ENCODE measurements at regions not wholly inside any gene's neighbourhood (a gene's known extent, or its start where the extent isn't known, plus 50 kb on each side); places are given as distances from the start of the nearest gene placed in this dataset.

- DNase-seq = no peak
These were observed 183.9 kb upstream of the ETAA1 start for GRCh38 chr2:67213270-67213670.

GRCh38 chr2:67213677-67214402 lies 183.3 kb upstream of the ETAA1 start:
- DNase-seq = no peak

- DNase-seq = no peak
These were observed 182.4 kb upstream of the ETAA1 start for GRCh38 chr2:67214585-67215185.

- DNase-seq = no peak
These were observed 181.7 kb upstream of the ETAA1 start for GRCh38 chr2:67215214-67216055.

GRCh38 chr2:67216103-67216502 lies 181.0 kb upstream of the ETAA1 start:
- no peak for DNase-seq

GRCh38 chr2:67216881-67217280 lies 180.3 kb upstream of the ETAA1 start:
- DNase-seq = no peak

GRCh38 chr2:67217398-67217797 lies 179.7 kb upstream of the ETAA1 start:
- no peak for DNase-seq

- no peak for DNase-seq
These were observed 179.1 kb upstream of the ETAA1 start for GRCh38 chr2:67218056-67218455.

GRCh38 chr2:67219651-67220050 lies 177.5 kb upstream of the ETAA1 start:
- DNase-seq = no peak

GRCh38 chr2:67221266-67221665 lies 175.9 kb upstream of the ETAA1 start:
- DNase-seq = no peak

GRCh38 chr2:67225287-67225973 lies 171.7 kb upstream of the ETAA1 start:
- no peak for DNase-seq

- DNase-seq = no peak
These were observed 167.4 kb upstream of the ETAA1 start for GRCh38 chr2:67229706-67230105.

- DNase-seq = no peak
These were observed 164.2 kb upstream of the ETAA1 start for GRCh38 chr2:67232936-67233335.

GRCh38 chr2:67234440-67234839 lies 162.7 kb upstream of the ETAA1 start:
- no peak for DNase-seq

GRCh38 chr2:67237288-67237687 lies 159.8 kb upstream of the ETAA1 start:
- no peak for DNase-seq

GRCh38 chr2:67240507-67240906 lies 156.6 kb upstream of the ETAA1 start:
- DNase-seq = no peak

GRCh38 chr2:67241453-67241852 lies 155.7 kb upstream of the ETAA1 start:
- no peak for DNase-seq

- no peak for DNase-seq
These were observed 154.7 kb upstream of the ETAA1 start for GRCh38 chr2:67242456-67242855.

- no peak for DNase-seq
These were observed 153.2 kb upstream of the ETAA1 start for GRCh38 chr2:67243919-67244318.

GRCh38 chr2:67246791-67247190 lies 150.3 kb upstream of the ETAA1 start:
- no peak for DNase-seq

- DNase-seq = no peak
These were observed 145.4 kb upstream of the ETAA1 start for GRCh38 chr2:67251741-67252140.

- DNase-seq = no peak
These were observed 141.1 kb upstream of the ETAA1 start for GRCh38 chr2:67255933-67256615.

- no peak for DNase-seq
These were observed 140.2 kb upstream of the ETAA1 start for GRCh38 chr2:67256892-67257291.

Data from activated CD4-positive, alpha-beta T cell treated with anti-CD3 and anti-CD28 coated beads, Interleukin-2, amount 50 U/mL, for 16 hours (primary cell).